ENCODE measurements at regions not wholly inside any gene's neighbourhood (a gene's known extent, or its start where the extent isn't known, plus 50 kb on each side); places are given as distances from the start of the nearest gene placed in this dataset.

DNA sequence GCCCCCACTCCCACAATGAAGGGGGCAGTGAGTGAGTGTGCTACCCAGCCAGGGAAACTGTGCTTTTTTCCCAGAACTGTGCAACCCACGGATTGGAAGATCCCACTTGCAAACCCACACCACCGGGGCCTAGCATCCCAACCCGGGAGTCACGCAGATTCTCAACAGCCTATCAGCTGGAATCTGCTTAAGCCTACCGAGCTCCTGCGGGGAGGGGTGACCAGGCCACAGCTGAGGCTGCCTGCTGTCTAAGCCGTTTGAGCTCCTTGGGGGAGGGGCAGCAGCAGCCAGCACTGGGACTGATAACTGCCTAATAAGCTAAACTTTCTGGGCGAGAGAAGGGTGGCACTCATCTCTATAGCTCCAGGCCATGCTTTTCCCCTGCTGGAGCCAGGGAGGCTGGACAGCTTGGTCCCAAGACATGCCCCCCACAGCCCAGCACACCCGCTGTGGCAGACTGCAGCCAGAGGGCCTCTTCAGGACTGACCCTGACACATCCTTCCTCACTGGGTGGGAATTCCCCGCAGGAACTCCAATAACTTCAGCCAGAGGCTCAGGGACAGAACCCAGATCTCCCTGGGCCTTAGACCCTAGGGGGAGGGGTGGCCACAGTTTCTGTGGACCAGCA lies 161.3 kb upstream of the MAGEB18 start:
- intact Hi-C loops (cut with micrococcal nuclease; ENCODE audit: unreplicated experiment), result no loop called here
- ChIA-PET SMC1A (ENCODE audit: uncharacterized antibody, unreplicated experiment) (no interaction called here), RAD21 (ENCODE audit: unreplicated experiment) (no interaction called here), POLR2A (no interaction called here), CTCF (no interaction called here)
- Histone ChIP-seq H3K9me3 (replicated peaks; ENCODE audit: control insufficient read depth, insufficient read depth, low read length) (no peaks in the 10 kb centered on the region), H3K9ac (ENCODE audit: control insufficient read depth, insufficient read depth, low read length) (no peak overlapping the region), H2AFZ (ENCODE audit: control insufficient read depth, low read depth, low read length) (no peak overlapping the region), H3K4me3 (no peak overlapping the region), H3K4me1 (ENCODE audit: control insufficient read depth, insufficient read depth, low read length) (no peaks in the 10 kb centered on the region), H3K4me2 (ENCODE audit: control insufficient read depth, insufficient read depth) (no peak overlapping the region), H3K36me3 (ENCODE audit: control insufficient read depth in 2 of 2, insufficient read depth in 2 of 2, low read length in 1 of 2) (no peaks in the 10 kb centered on the region), H3K27ac (ENCODE audit: control insufficient read depth, insufficient read depth) (no peak overlapping the region), H4K20me1 (ENCODE audit: control insufficient read depth, insufficient read depth) (no peaks in the 10 kb centered on the region), H3K79me2 (ENCODE audit: control insufficient read depth, insufficient read depth, low read length) (no peaks in the 10 kb centered on the region), H3K27me3 (replicated peaks in 1 of 2; ENCODE audit: control insufficient read depth in 2 of 2, insufficient read depth in 2 of 2, low read length in 1 of 2) (no peaks in the 10 kb centered on the region)
- DNase-seq (ENCODE audit: low read depth, low spot score), result no peak
- FAIRE-seq, result no peak
- ATAC-seq, result no peak
- in situ Hi-C loops (cut with MboI), result no loop called here
- 53% methylated on average over 10 of the region's 10 CpGs for WGBS (ENCODE audit: insufficient coverage, insufficient replicate concordance, low lambda C conversion rate, missing lambda C conversion rate)
- BruUV-seq (replicated peaks), result no TSS peak
- TF ChIP-seq, protein P1, sequence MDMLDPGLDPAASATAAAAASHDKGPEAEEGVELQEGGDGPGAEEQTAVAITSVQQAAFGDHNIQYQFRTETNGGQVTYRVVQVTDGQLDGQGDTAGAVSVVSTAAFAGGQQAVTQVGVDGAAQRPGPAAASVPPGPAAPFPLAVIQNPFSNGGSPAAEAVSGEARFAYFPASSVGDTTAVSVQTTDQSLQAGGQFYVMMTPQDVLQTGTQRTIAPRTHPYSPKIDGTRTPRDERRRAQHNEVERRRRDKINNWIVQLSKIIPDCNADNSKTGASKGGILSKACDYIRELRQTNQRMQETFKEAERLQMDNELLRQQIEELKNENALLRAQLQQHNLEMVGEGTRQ (IDR thresholded peaks at IDR 0.05; ENCODE audit: borderline replicate concordance, low read depth, low read length), result no peak
- TF ChIP-seq FOS (IDR thresholded peaks at IDR 0.05; ENCODE audit: borderline replicate concordance, extremely low read depth, insufficient read length) (no peak), NR2C2 (IDR thresholded peaks at IDR 0.05; ENCODE audit: borderline replicate concordance, control insufficient read depth, insufficient read length, low read depth) (no peak), IRF4 (IDR thresholded peaks at IDR 0.05; ENCODE audit: low read depth, low read length) (no peak), RELA (IDR thresholded peaks at IDR 0.05; ENCODE audit: borderline replicate concordance, partially characterized antibody) (no peak), NRF1 (conservative IDR thresholded peaks at IDR 0.05; ENCODE audit: low read depth, low read length) (no peak), BMI1 (IDR thresholded peaks at IDR 0.05; ENCODE audit: borderline replicate concordance) (no peak), NFIC (IDR thresholded peaks at IDR 0.05; ENCODE audit: low read depth, low read length) (no peak), KLF5 (IDR thresholded peaks at IDR 0.05; ENCODE audit: partially characterized antibody) (no peak), MYC (IDR thresholded peaks at IDR 0.05; ENCODE audit: insufficient read depth, insufficient read length, insufficient replicate concordance, low read length, severe bottlenecking) (no peak), CHD4 (IDR thresholded peaks at IDR 0.05) (no peak), RAD51 (IDR thresholded peaks at IDR 0.05) (no peak), HDAC2 (IDR thresholded peaks at IDR 0.05) (no peak), RFX5 (IDR thresholded peaks at IDR 0.05; ENCODE audit: low read depth, low read length) (no peak)
- TF ChIP-seq, protein P2, sequence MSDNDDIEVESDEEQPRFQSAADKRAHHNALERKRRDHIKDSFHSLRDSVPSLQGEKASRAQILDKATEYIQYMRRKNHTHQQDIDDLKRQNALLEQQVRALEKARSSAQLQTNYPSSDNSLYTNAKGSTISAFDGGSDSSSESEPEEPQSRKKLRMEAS (IDR thresholded peaks at IDR 0.05; ENCODE audit: low read depth, low read length), result no peak
